ENCODE measurements at regions not wholly inside any gene's neighbourhood (a gene's known extent, or its start where the extent isn't known, plus 50 kb on each side); places are given as distances from the start of the nearest gene placed in this dataset.

- no peak for TF ChIP-seq CTCF (conservative IDR thresholded peaks at IDR 0.05 in 1 of 2, IDR thresholded peaks at IDR 0.05 in 1 of 2; ENCODE audit: extremely low read depth in 1 of 2, insufficient read depth in 1 of 2, low read depth in 1 of 2, low read length in 2 of 2)
- TF ChIP-seq EZH2 (IDR thresholded peaks at IDR 0.05; ENCODE audit: borderline replicate concordance, low read length) = no peak
Measured at GRCh38 chr5:57776035-57776434, 293.4 kb upstream of the ACTBL2 start.
